ENCODE measurements at regions not wholly inside any gene's neighbourhood (a gene's known extent, or its start where the extent isn't known, plus 50 kb on each side); places are given as distances from the start of the nearest gene placed in this dataset.

- no peak overlapping the region for H3K56ac ChIP-seq (ENCODE audit: insufficient read length, low read depth, low read length)
- no peak overlapping the region for H3T11ph ChIP-seq (ENCODE audit: low read length)
- H2BK120ac ChIP-seq (ENCODE audit: low read depth, low read length, poor library complexity, severe bottlenecking) = no peak overlapping the region
- no peak overlapping the region for H4K8ac ChIP-seq (replicated peaks; ENCODE audit: insufficient read length, low read depth, low read length)
- no peak overlapping the region for H2AFZ ChIP-seq (ENCODE audit: low read length)
- Mint-ChIP-seq H3K36me3 (ENCODE audit: insufficient read depth in 1 of 3, low read depth in 3 of 3) (peaks cover 0 to 4% (median 0%) of the 10 kb centered on the region in 3 experiments; a peak in 2 of 7 replicates), H3K4me1 (peaks cover 16 to 27% of the 10 kb centered on the region in 2 experiments), H3K27me3 (ENCODE audit: low read depth) (no peaks in the 10 kb centered on the region), H3K27ac (no peak overlapping the region), H3K9me3 (peaks cover 0 to 3% of the 10 kb centered on the region in 2 experiments; a peak in 3 of 5 replicates), H3K4me3 (no peak overlapping the region)
- no peak overlapping the region for H3K4ac ChIP-seq (ENCODE audit: low read depth, low read length)
- no peak overlapping the region for H3K4me2 ChIP-seq (ENCODE audit: insufficient read depth, insufficient read length, low read length)
- no peak overlapping the region for H4K5ac ChIP-seq (ENCODE audit: insufficient read length, low read depth, low read length)
- WGBS (ENCODE audit: extremely low coverage, insufficient read length, low lambda C conversion rate) = no CpG with 5 or more reads among the region's 2 CpGs
- no peaks in the 10 kb centered on the region for H3K27me3 ChIP-seq (ENCODE audit: insufficient read depth, low read length)
- no peak overlapping the region for H2BK20ac ChIP-seq (ENCODE audit: low read depth, low read length, poor library complexity, severe bottlenecking)
- no peak overlapping the region for H2AK5ac ChIP-seq (ENCODE audit: insufficient read length, low read length)
- no peak overlapping the region for H4K91ac ChIP-seq (ENCODE audit: insufficient read length, low read depth, low read length)
- H3K4me1 ChIP-seq (ENCODE audit: insufficient read depth, low read length) = no peaks in the 10 kb centered on the region; the same call in 1 of the 2 replicates
- H4K20me1 ChIP-seq (ENCODE audit: control insufficient read depth, insufficient read depth, insufficient read length) = no peaks in the 10 kb centered on the region
- H3K14ac ChIP-seq (ENCODE audit: insufficient read depth, low read length) = no peak overlapping the region
- H3K79me1 ChIP-seq (ENCODE audit: insufficient read depth, low read depth, low read length, poor library complexity, severe bottlenecking) = no peaks in the 10 kb centered on the region
- H3K27ac ChIP-seq (ENCODE audit: insufficient read length, low read depth, low read length) = no peak overlapping the region
- TF ChIP-seq CTCF (conservative IDR thresholded peaks at IDR 0.05) = no peak
- no peak for DNase-seq
- H3K23me2 ChIP-seq (ENCODE audit: insufficient read length, low read depth, low read length, poor library complexity, severe bottlenecking) = no peaks in the 10 kb centered on the region
- no peak overlapping the region for H2BK12ac ChIP-seq (ENCODE audit: insufficient read length, low read depth, low read length)
- H3K79me2 ChIP-seq (ENCODE audit: insufficient read depth, low read length) = no peaks in the 10 kb centered on the region
- H2BK5ac ChIP-seq (ENCODE audit: insufficient read length, low read length) = no peak overlapping the region
- H3K9ac ChIP-seq (ENCODE audit: extremely low read depth, insufficient read length, low read length) = no peak overlapping the region
- H2BK15ac ChIP-seq (ENCODE audit: low read depth, low read length) = no peak overlapping the region
- no peaks in the 10 kb centered on the region for H3K9me3 ChIP-seq (ENCODE audit: control insufficient read depth, low read depth, low read length)
- no peak overlapping the region for H3K18ac ChIP-seq (ENCODE audit: insufficient read length, low read depth, low read length)
- no peak overlapping the region for H3K23ac ChIP-seq (ENCODE audit: insufficient read length, low read depth, low read length)
Measured at GRCh38 chr6:43944908-43945767, 175.1 kb downstream of the VEGFA start.
